Activated T-helper 1 cell treated with anti-CD3 and anti-CD28 coated beads, Interleukin-12 subunit alpha, Interleukin-12 subunit beta, Interleukin-2, Interleukin-4 antibody, amounts not matched to agents 30 ng/mL and 10 ng/mL and 1 ng/mL, durations not matched to agents 14 hours and 24 hours and 36 hours (primary cell): ENCODE measurements at regions not wholly inside any gene's neighbourhood (a gene's known extent, or its start where the extent isn't known, plus 50 kb on each side); places are given as distances from the start of the nearest gene placed in this dataset.
"Not testable (repeated sequence)": the region's sequence is repeated elsewhere in the genome, so short reads cannot be mapped to it uniquely, and the experiment has no call there.

Experiments
- DNase-seq: peaks from one replicate; pipeline ENCODE4 v3.0.0; 2021; ENCODE audit warnings: low spot score
- H3K27ac Mint-ChIP-seq: one replicate; pipeline ENCODE4 v1.8.0; 2021; ENCODE audit warnings: mild to moderate bottlenecking, mixed read lengths
- H3K27me3 Mint-ChIP-seq: one replicate; pipeline ENCODE4 v1.8.0; 2022; ENCODE audit warnings: mild to moderate bottlenecking, moderate library complexity, mixed read lengths; ENCODE audit not compliant: insufficient read depth
- H3K36me3 Mint-ChIP-seq: one replicate; pipeline ENCODE4 v1.8.0; 2021; ENCODE audit warnings: low read depth, mixed read lengths
- H3K4me1 Mint-ChIP-seq: one replicate; pipeline ENCODE4 v1.8.0; 2021; ENCODE audit warnings: low read depth, mixed read lengths
- H3K4me3 Mint-ChIP-seq: one replicate; pipeline ENCODE4 v1.8.0; 2021; ENCODE audit warnings: mild to moderate bottlenecking, moderate library complexity, mixed read lengths
- H3K9me3 Mint-ChIP-seq: one replicate; pipeline ENCODE4 v1.8.0; 2021; ENCODE audit warnings: mixed read lengths
- intact Hi-C: fragments of 100-400 bp; cut with micrococcal nuclease; formaldehyde crosslinking; loops from one replicate; pipeline ENCODE4 v1.15.1; 2024

- peaks cover 11% of the 10 kb centered on the region for H3K4me1 Mint-ChIP-seq
- no peak for DNase-seq
- H3K4me3 Mint-ChIP-seq = no peak overlapping the region
- H3K9me3 Mint-ChIP-seq = no peaks in the 10 kb centered on the region
- peaks cover 1% of the 10 kb centered on the region for H3K27me3 Mint-ChIP-seq
- H3K27ac Mint-ChIP-seq = no peak overlapping the region
- intact Hi-C loops = no loop called here
- no peaks in the 10 kb centered on the region for H3K36me3 Mint-ChIP-seq
Observed at GRCh38 chr9:129427149-129427548, 193.8 kb downstream of the C9orf50 start.

- peak overlapping the region; percentile 49 for H3K27ac Mint-ChIP-seq
- intact Hi-C loops, H3K9me3 Mint-ChIP-seq: not testable (repeated sequence)
Observed at GRCh38 chr9:129423755-129424154, 197.1 kb downstream of the C9orf50 start.

GRCh38 chr9:129423216-129423615, 197.7 kb downstream of the C9orf50 start:
- DNase-seq = no peak
- Mint-ChIP-seq H3K27me3 (no peaks in the 10 kb centered on the region), H3K36me3 (no peaks in the 10 kb centered on the region), H3K9me3 (no peaks in the 10 kb centered on the region), H3K4me3 (no peak overlapping the region), H3K27ac (no peak overlapping the region), H3K4me1 (peaks cover 12% of the 10 kb centered on the region)
- intact Hi-C loops = no loop called here

More at GRCh38 chr9:129423755-129424154, 197.1 kb downstream of the C9orf50 start:
- H3K27me3 Mint-ChIP-seq, DNase-seq, H3K36me3 Mint-ChIP-seq, H3K4me3 Mint-ChIP-seq: not testable (repeated sequence)
- H3K4me1 Mint-ChIP-seq = peaks cover 12% of the 10 kb centered on the region

DNA sequence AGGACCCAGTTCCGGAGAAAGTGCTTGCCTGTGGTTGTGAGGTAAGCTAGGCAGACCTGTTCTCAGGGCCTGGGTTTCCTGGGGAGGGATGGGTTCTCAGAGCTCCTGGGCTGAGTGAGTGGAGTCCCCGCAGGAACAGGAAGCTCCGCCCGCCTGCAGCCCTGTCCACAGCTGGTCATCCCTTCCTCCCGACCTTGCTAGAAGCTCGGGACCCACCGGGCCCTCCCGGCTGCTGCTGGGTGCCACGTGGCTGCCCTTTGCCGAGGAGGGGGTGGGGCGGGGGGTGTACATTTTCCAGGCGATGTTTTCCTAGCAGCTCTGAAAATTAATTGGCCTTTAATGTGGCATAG, 198.1 kb downstream of the C9orf50 start:
- Mint-ChIP-seq H3K9me3 (no peaks in the 10 kb centered on the region), H3K4me1 (peaks cover 12% of the 10 kb centered on the region), H3K27ac (peak overlapping the region; percentile 29), H3K36me3 (no peaks in the 10 kb centered on the region), H3K4me3 (no peak overlapping the region), H3K27me3 (no peaks in the 10 kb centered on the region)
- intact Hi-C loops = no loop called here
- no peak for DNase-seq

DNA sequence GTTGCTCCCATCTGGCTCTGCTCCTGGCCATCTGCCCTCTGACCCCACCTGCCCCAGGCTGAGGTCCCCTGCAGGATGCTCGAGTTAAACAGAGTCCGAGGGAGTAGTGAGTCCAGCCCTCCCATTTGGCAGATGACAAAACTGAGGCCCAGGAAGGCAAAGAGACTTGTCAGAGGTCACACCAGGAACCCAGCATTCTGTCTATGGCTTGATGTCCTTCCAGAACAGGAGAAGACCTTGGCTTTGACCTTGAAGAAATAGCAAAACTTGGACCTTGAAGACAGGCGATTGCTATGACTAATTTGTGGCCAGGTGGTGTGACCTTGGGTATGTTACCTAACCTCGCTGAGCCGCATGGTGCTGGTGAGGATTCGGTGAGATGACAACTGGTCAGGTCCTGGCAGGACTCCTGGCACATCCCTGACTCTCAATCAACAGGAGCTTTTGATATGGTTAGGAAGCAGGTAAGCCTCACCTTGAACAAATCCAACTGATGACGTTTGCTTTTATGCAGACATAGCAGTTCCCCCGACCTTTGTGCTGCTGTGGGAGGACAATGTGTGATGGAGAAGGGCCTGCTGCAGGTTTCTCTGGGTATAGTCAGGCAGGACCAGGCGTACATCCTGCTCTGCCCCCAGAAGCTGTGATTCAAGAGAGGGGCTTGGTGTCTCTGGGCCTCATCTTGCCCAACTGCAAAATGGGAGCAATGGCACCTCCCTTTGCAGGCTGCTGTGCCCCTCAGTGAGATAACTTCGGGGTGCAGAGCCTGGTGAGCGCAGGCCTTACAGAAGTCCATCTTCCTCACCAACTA, 198.7 kb downstream of the C9orf50 start:
- intact Hi-C loops = no loop called here
- H3K4me3 Mint-ChIP-seq = no peak overlapping the region
- peak overlapping the region; percentile 29 for H3K27ac Mint-ChIP-seq
- no peaks in the 10 kb centered on the region for H3K27me3 Mint-ChIP-seq
- DNase-seq = no peak
- peaks cover 1% of the 10 kb centered on the region for H3K36me3 Mint-ChIP-seq
- peaks cover 15% of the 10 kb centered on the region for H3K4me1 Mint-ChIP-seq
- no peaks in the 10 kb centered on the region for H3K9me3 Mint-ChIP-seq

- Mint-ChIP-seq H3K9me3 (no peaks in the 10 kb centered on the region), H3K4me3 (no peak overlapping the region), H3K27ac (no peak overlapping the region), H3K36me3 (peaks cover 1% of the 10 kb centered on the region), H3K27me3 (no peaks in the 10 kb centered on the region), H3K4me1 (peaks cover 20% of the 10 kb centered on the region)
- intact Hi-C loops = no loop called here
- no peak for DNase-seq
Observed at GRCh38 chr9:129421371-129421770, 199.5 kb downstream of the C9orf50 start.

DNA sequence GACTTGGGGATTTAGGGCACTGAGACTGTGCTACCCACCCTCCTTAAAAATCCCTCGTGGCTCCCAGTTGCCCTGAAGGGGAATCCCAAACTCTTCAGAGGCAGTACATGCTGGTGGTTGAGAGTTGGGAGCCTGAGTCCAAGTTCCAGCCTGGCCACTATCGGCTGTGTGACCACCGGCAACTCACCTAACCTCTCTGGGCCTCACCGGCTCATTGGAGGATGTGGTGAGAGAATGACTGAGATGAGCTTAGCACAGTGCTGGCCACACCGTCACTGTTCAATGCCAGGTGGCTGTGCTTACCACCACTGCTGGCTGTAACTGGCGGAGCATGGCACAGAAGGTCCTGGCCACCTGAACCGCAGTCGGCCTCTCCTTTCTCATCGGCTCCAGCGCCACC, 200.2 kb downstream of the C9orf50 start:
- no peak for DNase-seq
- H3K9me3 Mint-ChIP-seq = no peaks in the 10 kb centered on the region
- H3K4me1 Mint-ChIP-seq = peaks cover 21% of the 10 kb centered on the region
- H3K27me3 Mint-ChIP-seq = no peaks in the 10 kb centered on the region
- no peak overlapping the region for H3K27ac Mint-ChIP-seq
- intact Hi-C loops = no loop called here
- no peak overlapping the region for H3K4me3 Mint-ChIP-seq
- H3K36me3 Mint-ChIP-seq = peaks cover 1% of the 10 kb centered on the region

GRCh38 chr9:129419382-129419899, 201.5 kb downstream of the C9orf50 start:
- peaks cover 24% of the 10 kb centered on the region for H3K4me1 Mint-ChIP-seq
- H3K36me3 Mint-ChIP-seq = peaks cover 1% of the 10 kb centered on the region
- H3K4me3 Mint-ChIP-seq = no peak overlapping the region
- H3K27me3 Mint-ChIP-seq = no peaks in the 10 kb centered on the region
- H3K27ac Mint-ChIP-seq = no peak overlapping the region
- H3K9me3 Mint-ChIP-seq = no peaks in the 10 kb centered on the region
- DNase-seq = no peak
- intact Hi-C loops = no loop called here

- H3K4me1 Mint-ChIP-seq = peaks cover 27% of the 10 kb centered on the region
- H3K9me3 Mint-ChIP-seq = no peaks in the 10 kb centered on the region
- intact Hi-C loops = no loop called here
- DNase-seq = no peak
- no peak overlapping the region for H3K27ac Mint-ChIP-seq
- H3K27me3 Mint-ChIP-seq = no peaks in the 10 kb centered on the region
- H3K36me3 Mint-ChIP-seq = peaks cover 1% of the 10 kb centered on the region
- no peak overlapping the region for H3K4me3 Mint-ChIP-seq
Observed at GRCh38 chr9:129418451-129418850, 202.4 kb downstream of the C9orf50 start.

- Mint-ChIP-seq H3K4me3 (no peak overlapping the region), H3K4me1 (peaks cover 15% of the 10 kb centered on the region), H3K9me3 (no peaks in the 10 kb centered on the region), H3K27ac (peak overlapping the region; percentile 53), H3K27me3 (no peaks in the 10 kb centered on the region), H3K36me3 (peaks cover 1% of the 10 kb centered on the region)
- intact Hi-C loops = no loop called here
- DNase-seq = no peak
Observed at GRCh38 chr9:129416821-129417539, 203.9 kb downstream of the C9orf50 start.

GRCh38 chr9:129415942-129416651, 204.8 kb downstream of the C9orf50 start:
- no peak for DNase-seq
- peak overlapping the region; percentile 53 for H3K27ac Mint-ChIP-seq
- intact Hi-C loops = no loop called here
- H3K36me3 Mint-ChIP-seq = peaks cover 1% of the 10 kb centered on the region
- peaks cover 15% of the 10 kb centered on the region for H3K4me1 Mint-ChIP-seq
- no peaks in the 10 kb centered on the region for H3K9me3 Mint-ChIP-seq
- H3K4me3 Mint-ChIP-seq = no peak overlapping the region
- no peaks in the 10 kb centered on the region for H3K27me3 Mint-ChIP-seq

DNA sequence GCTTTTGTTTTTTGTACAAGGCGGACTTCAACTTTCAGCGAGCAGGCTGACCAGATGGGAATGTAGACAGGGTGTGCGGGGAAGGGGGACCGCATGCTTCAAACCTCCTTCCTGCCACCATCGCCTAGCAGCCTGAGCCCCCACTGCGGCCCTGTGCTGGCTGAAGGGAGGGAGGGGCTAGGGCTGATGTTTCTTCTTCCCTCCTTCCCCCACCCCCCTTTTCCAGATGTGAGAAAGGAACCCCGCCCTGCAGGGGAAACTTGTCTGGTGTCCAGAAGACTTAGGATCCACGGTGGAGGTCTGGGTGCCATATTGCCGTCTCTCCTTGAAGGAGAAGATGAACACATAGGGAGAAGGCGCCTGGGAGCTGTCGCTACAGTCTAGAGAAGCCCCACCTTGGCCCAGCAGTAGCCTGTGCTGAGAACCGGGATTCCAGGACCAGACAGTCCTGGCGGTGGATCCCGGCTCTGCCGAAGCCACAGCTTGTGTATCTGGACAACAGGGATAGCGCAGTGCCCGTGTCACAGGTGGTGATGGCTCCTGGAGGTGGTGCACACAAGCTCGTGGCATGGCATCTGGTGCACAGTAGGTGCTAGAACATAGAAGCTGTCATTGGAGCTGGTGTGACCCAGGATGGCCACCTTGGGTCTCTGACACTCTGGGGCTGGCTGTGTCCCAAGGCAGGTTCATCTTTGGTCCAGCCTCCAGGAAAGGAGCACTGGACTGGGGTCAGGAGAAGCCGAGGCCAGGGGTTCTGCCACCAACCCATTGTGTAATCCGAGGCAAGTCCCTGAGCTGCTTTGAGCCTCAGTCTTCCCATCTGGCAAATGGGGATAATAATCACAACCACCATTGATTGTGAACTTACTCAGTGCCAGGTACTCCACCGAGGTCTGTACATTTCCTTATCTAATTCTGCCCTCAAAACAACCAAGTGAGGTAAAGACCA, 205.6 kb downstream of the C9orf50 start:
- Mint-ChIP-seq H3K4me3 (no peak overlapping the region), H3K27ac (no peak overlapping the region), H3K4me1 (peaks cover 20% of the 10 kb centered on the region), H3K36me3 (peaks cover 6% of the 10 kb centered on the region), H3K9me3 (peaks cover 7% of the 10 kb centered on the region), H3K27me3 (peaks cover 1% of the 10 kb centered on the region)
- DNase-seq = no peak
- intact Hi-C loops = no loop called here
